ENCODE measurements at regions not wholly inside any gene's neighbourhood (a gene's known extent, or its start where the extent isn't known, plus 50 kb on each side); places are given as distances from the start of the nearest gene placed in this dataset.

DNA sequence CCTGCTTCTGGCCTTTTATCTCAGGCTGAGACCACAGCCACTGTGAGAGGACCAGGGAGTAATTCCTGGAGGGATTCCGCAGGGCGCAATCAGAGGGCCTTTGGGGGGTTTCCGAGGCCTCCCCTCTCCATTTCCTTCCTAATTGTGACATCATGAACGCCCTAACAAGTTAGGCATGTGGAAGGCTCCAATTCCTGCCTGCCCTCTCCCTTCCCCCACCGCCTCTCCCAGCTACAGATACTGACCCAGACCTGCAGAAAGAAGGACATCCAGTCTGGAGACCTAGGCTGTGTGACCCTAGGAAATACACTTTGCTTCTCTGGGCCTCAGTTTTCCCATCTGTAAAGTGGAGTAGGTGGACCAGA, 637.9 kb downstream of the MED13L start:
- H3K4me1 ChIP-seq = peaks cover 0 to 13% (median 11%) of the 10 kb centered on the region in 10 experiments; a peak in 14 of 20 replicates
- TF ChIP-seq Cebpa-rat (IDR thresholded peaks at IDR 0.05) = no peak
- no peaks in the 10 kb centered on the region for H3K36me3 ChIP-seq
- H3K9ac ChIP-seq = no peak overlapping the region
- H3K9me3 ChIP-seq (replicated peaks in 1 of 11) = no peaks in the 10 kb centered on the region
- H4K20me1 ChIP-seq = no peaks in the 10 kb centered on the region
- peak overlapping the region in 9 of 11 experiments; percentile 4 to 53 (median 45); a peak in 16 of 22 replicates for H3K4me2 ChIP-seq
- H3K27ac ChIP-seq = no peak overlapping the region
- no peak overlapping the region for H3K4me3 ChIP-seq
- H3K27me3 ChIP-seq = no peaks in the 10 kb centered on the region

GRCh38 chr12:115638733-115639647, 638.5 kb downstream of the MED13L start:
- H3K9me3 ChIP-seq (replicated peaks in 1 of 11) = no peaks in the 10 kb centered on the region
- H3K4me1 ChIP-seq = peaks cover 0 to 13% (median 11%) of the 10 kb centered on the region in 10 experiments; a peak in 14 of 20 replicates
- no peak overlapping the region for H3K27ac ChIP-seq
- TF ChIP-seq Cebpa-rat (IDR thresholded peaks at IDR 0.05) = no peak
- peak overlapping the region in 9 of 11 experiments; percentile 4 to 53 (median 45); a peak in 15 of 22 replicates for H3K4me2 ChIP-seq
- no peaks in the 10 kb centered on the region for H3K27me3 ChIP-seq
- no peak overlapping the region for H3K4me3 ChIP-seq
- no peaks in the 10 kb centered on the region for H4K20me1 ChIP-seq
- H3K9ac ChIP-seq = no peak overlapping the region
- no peaks in the 10 kb centered on the region for H3K36me3 ChIP-seq

- peaks cover 0 to 13% (median 11%) of the 10 kb centered on the region in 10 experiments; a peak in 14 of 20 replicates for H3K4me1 ChIP-seq
- no peaks in the 10 kb centered on the region for H3K27me3 ChIP-seq
- no peak overlapping the region for H3K27ac ChIP-seq
- TF ChIP-seq Cebpa-rat (IDR thresholded peaks at IDR 0.05) = no peak
- no peak overlapping the region for H3K4me3 ChIP-seq
- no peaks in the 10 kb centered on the region for H4K20me1 ChIP-seq
- H3K4me2 ChIP-seq = no peak overlapping the region
- H3K9ac ChIP-seq = no peak overlapping the region
- no peaks in the 10 kb centered on the region for H3K9me3 ChIP-seq (replicated peaks in 1 of 11)
- H3K36me3 ChIP-seq = no peaks in the 10 kb centered on the region
These were observed 640.9 kb downstream of the MED13L start for GRCh38 chr12:115636546-115636945.

DNA sequence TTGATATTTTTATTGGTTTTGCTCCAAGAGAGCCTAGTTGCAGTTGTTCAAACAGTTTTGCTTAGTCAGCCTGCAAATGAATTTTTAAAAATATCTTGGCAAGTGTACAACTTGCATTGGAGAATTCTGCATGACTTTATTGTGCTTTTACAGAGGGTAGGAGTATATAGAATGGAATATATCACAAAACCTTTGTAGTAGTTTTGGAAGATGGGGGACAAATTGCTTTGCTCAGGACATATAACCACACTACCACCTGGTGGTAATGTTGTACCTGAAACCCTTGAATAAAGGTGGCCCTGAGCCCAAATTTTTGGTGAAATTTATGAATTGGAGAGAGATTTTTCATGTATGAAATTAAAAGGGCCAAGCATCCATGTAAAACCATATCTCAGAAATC, 645.2 kb downstream of the MED13L start:
- no peak overlapping the region for H3K27ac ChIP-seq
- H3K4me1 ChIP-seq = no peaks in the 10 kb centered on the region
- H3K27me3 ChIP-seq = no peaks in the 10 kb centered on the region
- no peak for TF ChIP-seq Cebpa-rat (IDR thresholded peaks at IDR 0.05)
- H3K9ac ChIP-seq = no peak overlapping the region
- H3K4me3 ChIP-seq = no peak overlapping the region
- H3K9me3 ChIP-seq (replicated peaks in 1 of 11) = peaks cover 0 to 9% (median 6%) of the 10 kb centered on the region in 11 experiments; a peak in 9 of 22 replicates
- H3K4me2 ChIP-seq = no peak overlapping the region
- no peaks in the 10 kb centered on the region for H3K36me3 ChIP-seq
- no peaks in the 10 kb centered on the region for H4K20me1 ChIP-seq

DNA sequence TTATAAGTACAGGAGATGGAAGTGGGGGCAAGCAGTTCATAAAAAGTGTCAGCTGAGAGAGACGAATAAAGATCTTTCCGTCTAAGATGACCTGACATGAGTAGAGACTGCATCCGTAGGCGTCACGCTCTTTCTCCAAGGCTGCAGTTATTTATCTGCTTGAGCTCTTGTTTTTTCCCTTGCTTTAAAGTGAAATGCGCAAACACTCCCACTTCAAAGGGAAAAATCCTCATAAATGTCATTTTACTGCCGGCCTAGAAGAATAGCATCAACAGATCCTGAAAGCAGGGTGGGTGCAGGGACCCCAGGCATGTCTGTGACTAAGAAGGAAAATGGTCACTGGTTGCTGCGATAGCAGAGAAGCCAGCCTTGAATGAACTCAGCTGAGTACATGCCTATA, 647.4 kb downstream of the MED13L start:
- no peaks in the 10 kb centered on the region for H3K4me1 ChIP-seq
- no peak overlapping the region for H3K4me2 ChIP-seq
- H3K9ac ChIP-seq = no peak overlapping the region
- H3K27me3 ChIP-seq = no peaks in the 10 kb centered on the region
- no peaks in the 10 kb centered on the region for H4K20me1 ChIP-seq
- H3K36me3 ChIP-seq = no peaks in the 10 kb centered on the region
- H3K9me3 ChIP-seq (replicated peaks in 1 of 11) = peaks cover 0 to 13% (median 8%) of the 10 kb centered on the region in 11 experiments; a peak in 13 of 22 replicates
- TF ChIP-seq Cebpa-rat (IDR thresholded peaks at IDR 0.05) = no peak
- H3K27ac ChIP-seq = no peak overlapping the region
- H3K4me3 ChIP-seq = no peak overlapping the region

- TF ChIP-seq Cebpa-rat (IDR thresholded peaks at IDR 0.05) = no peak
- Histone ChIP-seq H3K4me1 (no peaks in the 10 kb centered on the region), H3K4me3 (no peak overlapping the region), H3K9me3 (replicated peaks in 1 of 11) (peaks cover 0 to 19% (median 15%) of the 10 kb centered on the region in 11 experiments; a peak in 14 of 22 replicates), H3K27ac (no peak overlapping the region), H3K36me3 (no peaks in the 10 kb centered on the region), H3K27me3 (no peaks in the 10 kb centered on the region), H3K4me2 (no peak overlapping the region), H3K9ac (no peak overlapping the region), H4K20me1 (no peaks in the 10 kb centered on the region)
These were observed 651.3 kb downstream of the MED13L start for GRCh38 chr12:115626210-115626609.

DNA sequence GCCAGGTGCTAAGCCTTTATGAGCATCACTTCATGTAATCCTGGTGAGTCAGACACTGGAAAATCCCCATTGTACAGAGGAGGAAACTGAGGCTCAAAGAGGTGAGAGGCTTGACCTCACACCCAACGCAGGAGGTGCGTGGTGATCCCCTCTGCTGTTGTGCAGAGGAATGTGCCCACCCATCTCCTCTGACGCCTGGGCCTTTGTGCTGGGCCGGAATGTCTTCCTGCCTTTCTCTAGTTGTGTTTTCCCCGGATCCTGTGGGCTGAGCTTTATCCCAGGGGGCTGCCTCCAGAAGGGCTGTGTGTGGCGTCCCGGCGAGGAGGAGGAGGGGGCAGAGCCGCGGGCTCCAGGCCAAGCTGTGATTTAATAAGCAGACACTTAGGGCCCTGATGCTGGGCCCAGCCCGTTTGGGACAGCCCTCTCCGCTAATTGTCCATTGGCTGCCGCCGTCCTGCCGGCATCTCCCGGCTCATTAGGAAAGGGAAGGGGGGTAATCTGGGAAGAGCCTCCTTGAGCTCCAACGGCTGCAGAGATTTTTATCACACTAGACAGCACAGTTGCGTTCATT, 653.6 kb downstream of the MED13L start:
- no peak for TF ChIP-seq Cebpa-rat (IDR thresholded peaks at IDR 0.05)
- Histone ChIP-seq H3K27me3 (no peaks in the 10 kb centered on the region), H3K9me3 (replicated peaks in 1 of 11) (peaks cover 0 to 12% (median 8%) of the 10 kb centered on the region in 11 experiments; a peak in 10 of 22 replicates), H3K4me3 (no peak overlapping the region), H4K20me1 (no peaks in the 10 kb centered on the region), H3K4me1 (peaks cover 0 to 9% (median 0%) of the 10 kb centered on the region in 10 experiments; a peak in 2 of 20 replicates), H3K9ac (no peak overlapping the region), H3K4me2 (no peak overlapping the region), H3K36me3 (no peaks in the 10 kb centered on the region), H3K27ac (no peak overlapping the region)

GRCh38 chr12:115623275-115623674, 654.2 kb downstream of the MED13L start:
- no peaks in the 10 kb centered on the region for H3K36me3 ChIP-seq
- no peaks in the 10 kb centered on the region for H3K27me3 ChIP-seq
- no peaks in the 10 kb centered on the region for H4K20me1 ChIP-seq
- H3K4me2 ChIP-seq = no peak overlapping the region
- TF ChIP-seq Cebpa-rat (IDR thresholded peaks at IDR 0.05) = no peak
- H3K27ac ChIP-seq = no peak overlapping the region
- H3K4me3 ChIP-seq = no peak overlapping the region
- H3K4me1 ChIP-seq = peaks cover 0 to 9% (median 0%) of the 10 kb centered on the region in 10 experiments; a peak in 2 of 20 replicates
- H3K9me3 ChIP-seq (replicated peaks in 1 of 11) = peaks cover 0 to 12% (median 8%) of the 10 kb centered on the region in 11 experiments; a peak in 10 of 22 replicates
- H3K9ac ChIP-seq = no peak overlapping the region

DNA sequence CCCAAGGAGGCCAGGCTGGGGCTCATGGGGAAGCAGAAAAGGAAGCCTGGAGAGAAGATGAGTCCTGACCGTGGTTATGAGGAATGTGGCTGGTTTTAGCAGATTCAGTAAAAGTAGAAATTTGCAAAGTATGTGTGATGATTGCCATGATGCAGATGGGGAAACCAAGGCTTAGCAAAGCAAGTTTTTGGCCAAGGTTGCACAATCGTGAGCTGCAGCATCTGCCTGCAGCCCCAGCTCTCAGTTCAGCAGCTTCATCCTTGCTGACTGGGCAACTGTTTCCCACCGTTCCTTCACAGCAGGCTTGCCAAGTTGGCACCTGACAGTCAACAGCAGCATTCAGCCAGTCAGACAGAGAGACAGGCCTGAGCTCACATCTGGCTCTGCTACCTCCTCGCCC, 656.7 kb downstream of the MED13L start:
- H3K4me2 ChIP-seq = peak overlapping the region in 2 of 11 experiments; percentile 6 to 16; a peak in 2 of 22 replicates
- H3K4me1 ChIP-seq = peaks cover 0 to 9% (median 0%) of the 10 kb centered on the region in 10 experiments; a peak in 2 of 20 replicates
- H3K27ac ChIP-seq = no peak overlapping the region
- no peaks in the 10 kb centered on the region for H3K27me3 ChIP-seq
- no peaks in the 10 kb centered on the region for H4K20me1 ChIP-seq
- 0 out of 22 replicates have a peak, but pooled peaks of 1 of the 11 experiments have one; percentile 14 for TF ChIP-seq Cebpa-rat (IDR thresholded peaks at IDR 0.05)
- H3K9ac ChIP-seq = no peak overlapping the region
- peaks cover 0 to 12% (median 8%) of the 10 kb centered on the region in 11 experiments; a peak in 10 of 22 replicates for H3K9me3 ChIP-seq (replicated peaks in 1 of 11)
- no peak overlapping the region for H3K4me3 ChIP-seq
- H3K36me3 ChIP-seq = no peaks in the 10 kb centered on the region

All from BLaER1 treated with 17β-estradiol and CSF1 and Interleukin-3, amounts not matched to agents 10 nM and 100 nM (cell line).